K562 (cell line): ENCODE measurements at regions not wholly inside any gene's neighbourhood (a gene's known extent, or its start where the extent isn't known, plus 50 kb on each side); places are given as distances from the start of the nearest gene placed in this dataset.

ENCODE experiments used
- ATAC-seq: fragments of 200-7000 bp; cut with Tn5 transposase; 3 replicates; pipeline ENCODE4 v1.9.1; 2020; ENCODE audit warnings: moderate library complexity
- BruUV-seq: library from RNA; stranded (reverse); fragments of 400-500 nt; replicated peaks from 2 replicates; lab custom pipeline; 2021; lab: Mats Ljungman, UMichigan
- CTCF ChIA-PET: fragments of 300-600 bp; formaldehyde crosslinking; extraction: SDS; loops from one replicate; lab custom pipeline; 2021; ENCODE audit warnings: low intra/inter-chr PET ratio; lab: Yijun Ruan, JAX
- POLR2A ChIA-PET: fragments of 300-600, 350-650 bp; sonication (Branson Sonifier 250); formaldehyde crosslinking; extraction: SDS; loops from one replicate; lab custom pipeline; 2021; ENCODE audit warnings: antibody characterized with exemption, inconsistent platforms; lab: Yijun Ruan, JAX
- DNase-seq, 4 experiments: peaks; one replicate each; pipeline versions ENCODE4 v3.0.0 to v3.0.0-alpha.2; 2011 to 2018; ENCODE audit warnings: low spot score in 3 of 4, mixed read lengths in 3 of 4; ENCODE audit errors: extremely low read depth in 1 of 4
- FAIRE-seq: peaks from 2 replicates; lab custom pipeline; 2011; peaks lifted over from hg19 to GRCh38; lab: Jason Lieb, UNC
- H2AFZ ChIP-seq: 2 replicates; pipeline ENCODE4 v1.6.0; 2011; ENCODE audit warnings: low read depth, low read length, control low read depth, inconsistent platforms
- H3K27ac ChIP-seq: fragments of 200-600 bp; 3 replicates; pipeline ENCODE4 v1.8.0; 2011; ENCODE audit warnings: low read depth, mild to moderate bottlenecking, control low read depth, inconsistent platforms, low read length, moderate library complexity, mixed read lengths; ENCODE audit errors: extremely low read depth
- H3K27me3 ChIP-seq, 2 experiments: fragments of 300-600 bp in 1 of 2; 2 replicates in 1 of 2; 3 replicates in 1 of 2; pipeline versions ENCODE4 v1.6.0 to v1.8.0; 2011; ENCODE audit warnings: inconsistent platforms in 2 of 2, low read length in 2 of 2, mild to moderate bottlenecking in 1 of 2, mixed read lengths in 1 of 2, moderate library complexity in 1 of 2; ENCODE audit not compliant: control insufficient read depth in 2 of 2, insufficient read depth in 2 of 2
- H3K36me3 ChIP-seq: fragments of 300-600 bp; 3 replicates; pipeline ENCODE4 v1.8.0; 2011; ENCODE audit warnings: mild to moderate bottlenecking, low read length, inconsistent platforms; ENCODE audit not compliant: control insufficient read depth, insufficient read depth
- H3K4me1 ChIP-seq, 2 experiments: fragments of 200-600 bp in 1 of 2; replicated peaks in 1 of 2; 2 replicates in 1 of 2; 3 replicates in 1 of 2; pipeline versions ENCODE4 v1.5.1 to v1.8.0; 2011; ENCODE audit warnings: inconsistent platforms in 2 of 2, low read length in 2 of 2, mild to moderate bottlenecking in 1 of 2, mixed read lengths in 1 of 2, moderate library complexity in 1 of 2; ENCODE audit not compliant: control insufficient read depth in 2 of 2, insufficient read depth in 2 of 2
- H3K4me2 ChIP-seq: 2 replicates; pipeline ENCODE4 v1.6.1; 2011; ENCODE audit warnings: low read length, control low read depth, inconsistent platforms, mixed read lengths; ENCODE audit not compliant: insufficient read depth
- H3K4me3 ChIP-seq: fragments of 200-600 bp; sonication (generic), shearing (Covaris generic); 2 replicates; pipeline ENCODE4 v1.5.1; 2016; ENCODE audit warnings: control low read depth, inconsistent platforms
- H3K79me2 ChIP-seq: fragments of 200-600 bp; 3 replicates; pipeline ENCODE4 v1.8.0; 2011; ENCODE audit warnings: low read length, inconsistent platforms; ENCODE audit not compliant: control insufficient read depth, insufficient read depth
- H3K9ac ChIP-seq, 2 experiments: 2 replicates each; pipeline versions ENCODE4 v1.6.0 to v1.6.1; 2011; ENCODE audit warnings: low read depth in 2 of 2, low read length in 2 of 2, control low read depth in 1 of 2, inconsistent platforms in 1 of 2, mild to moderate bottlenecking in 1 of 2, mixed read lengths in 1 of 2; ENCODE audit not compliant: insufficient read depth in 1 of 2
- H3K9me1 ChIP-seq: one replicate; pipeline ENCODE4 v1.6.0; 2011; ENCODE audit warnings: inconsistent platforms, mild to moderate bottlenecking, low read length, moderate library complexity; ENCODE audit not compliant: control insufficient read depth, insufficient read depth
- H3K9me3 ChIP-seq: replicated peaks from 2 replicates; pipeline ENCODE4 v1.5.1; 2011; ENCODE audit warnings: low read depth, low read length, inconsistent platforms; ENCODE audit not compliant: control insufficient read depth, insufficient read depth
- H4K20me1 ChIP-seq: replicated peaks from 2 replicates; pipeline ENCODE4 v1.6.1; 2011; ENCODE audit warnings: low read length, inconsistent platforms, mixed read lengths; ENCODE audit not compliant: control insufficient read depth, insufficient read depth
- AFF4 ChIP-seq: sonication (generic); formaldehyde crosslinking; IDR thresholded peaks from 2 replicates; pipeline ENCODE4 v1.8.0; 2023; ENCODE audit warnings: mild to moderate bottlenecking, missing genetic modification reagents
- ARID4B ChIP-seq: sonication (generic); formaldehyde crosslinking; IDR thresholded peaks from 2 replicates; pipeline ENCODE4 v1.8.0; 2022; ENCODE audit warnings: mild to moderate bottlenecking, missing genetic modification reagents
- BRD4 ChIP-seq: fragments of 200-600 bp; sonication (generic); IDR thresholded peaks from 2 replicates; pipeline ENCODE4 v1.6.1; 2017; ENCODE audit warnings: inconsistent platforms
- MEF2A ChIP-seq: IDR thresholded peaks from 2 replicates; pipeline ENCODE4 v1.6.1; 2011; ENCODE audit warnings: low read depth, mild to moderate bottlenecking, low read length, moderate library complexity; ENCODE audit not compliant: control insufficient read depth
- PML ChIP-seq: IDR thresholded peaks from 2 replicates; pipeline ENCODE4 v1.6.1; 2012; ENCODE audit warnings: low read length, inconsistent platforms
- PRDM10 ChIP-seq: fragments of 450-650 bp; IDR thresholded peaks from 2 replicates; pipeline ENCODE4 v1.6.1; 2018; ENCODE audit not compliant: partially characterized antibody
- SIX5 ChIP-seq, 2 experiments: IDR thresholded peaks; 2 replicates each; pipeline ENCODE4 v1.6.1; 2011; ENCODE audit warnings: low read length in 2 of 2, borderline replicate concordance in 1 of 2, low read depth in 1 of 2, mild to moderate bottlenecking in 1 of 2, moderate library complexity in 1 of 2; ENCODE audit not compliant: insufficient read depth in 1 of 2
- STAG1 ChIP-seq: sonication (generic); formaldehyde crosslinking; IDR thresholded peaks from 2 replicates; pipeline ENCODE4 v1.5.0; 2020; ENCODE audit warnings: missing genetic modification reagents, borderline replicate concordance
- TAF9B ChIP-seq: fragments of 450-650 bp; IDR thresholded peaks from 2 replicates; pipeline ENCODE4 v1.6.1; 2018; ENCODE audit warnings: mild to moderate bottlenecking; ENCODE audit not compliant: partially characterized antibody
- XRCC3 ChIP-seq: fragments of 450-650 bp; IDR thresholded peaks from 2 replicates; pipeline ENCODE4 v1.6.1; 2017; ENCODE audit warnings: mild to moderate bottlenecking, moderate library complexity
- ZKSCAN1 ChIP-seq: fragments of 150-350 bp; IDR thresholded peaks from 2 replicates; pipeline ENCODE4 v1.6.1; 2016; ENCODE audit warnings: low read depth, low read length
- ZNF384 ChIP-seq: IDR thresholded peaks from 2 replicates; pipeline ENCODE4 v1.6.1; 2012; ENCODE audit warnings: low read depth, low read length, improper control_type of control experiment
- WGBS: fragments of 100-300 bp; shearing (Covaris generic); methylation state at CpG from one replicate; pipeline ENCODE4 v1.1.6; 2016; ENCODE audit warnings: low coverage, mixed read lengths; ENCODE audit not compliant: insufficient coverage; ENCODE audit errors: missing lambda C conversion rate; 5-methylcytosine and 5-hydroxymethylcytosine counted together
- in situ Hi-C: fragments of 300-500 bp; cut with MboI; formaldehyde crosslinking; loops from 4 replicates; pipeline ENCODE4 v1.15.0; 2018; ENCODE audit warnings: inconsistent platforms, mixed read lengths
- intact Hi-C: fragments of 100-400 bp; cut with micrococcal nuclease; formaldehyde crosslinking; loops from 2 replicates; pipeline ENCODE4 v1.14.2; 2022

- Histone ChIP-seq H3K9ac (no peak overlapping the region), H4K20me1 (no peaks in the 10 kb centered on the region), H3K79me2 (no peaks in the 10 kb centered on the region), H3K4me1 (no peaks in the 10 kb centered on the region; a peak in 1 of 5 replicates), H3K4me3 (no peak overlapping the region), H3K27me3 (no peaks in the 10 kb centered on the region), H2AFZ (no peak overlapping the region), H3K4me2 (no peak overlapping the region), H3K9me1 (no peaks in the 10 kb centered on the region), H3K27ac (no peak overlapping the region), H3K9me3 (no peaks in the 10 kb centered on the region), H3K36me3 (no peaks in the 10 kb centered on the region)
- FAIRE-seq (no peak), DNase-seq (no peak), ATAC-seq (no peak)
- ChIA-PET POLR2A (no interaction called here), CTCF (no interaction called here)
- intact Hi-C loops (no loop called here), in situ Hi-C loops (no loop called here)
- 3% methylated on average over 2 of the region's 2 CpGs for WGBS
- BruUV-seq: no TSS peak
- TF ChIP-seq PRDM10 (no peak), AFF4 (CRISPR knock-in tag) (no peak), SIX5 (IDR thresholded peaks at IDR 0.05; ENCODE audit: borderline replicate concordance in 1 of 2, insufficient read depth in 1 of 2, low read depth in 1 of 2, low read length in 2 of 2) (no peak), PML (no peak), XRCC3 (no peak), BRD4 (no peak), ARID4B (no peak), MEF2A (no peak), TAF9B (no peak), ZKSCAN1 (no peak), ZNF384 (no peak), STAG1 (no peak)
Observed at GRCh38 chr4:41388080-41388479, 131.4 kb downstream of the UCHL1 start.
